ENCODE measurements at regions not wholly inside any gene's neighbourhood (a gene's known extent, or its start where the extent isn't known, plus 50 kb on each side); places are given as distances from the start of the nearest gene placed in this dataset.

DNA sequence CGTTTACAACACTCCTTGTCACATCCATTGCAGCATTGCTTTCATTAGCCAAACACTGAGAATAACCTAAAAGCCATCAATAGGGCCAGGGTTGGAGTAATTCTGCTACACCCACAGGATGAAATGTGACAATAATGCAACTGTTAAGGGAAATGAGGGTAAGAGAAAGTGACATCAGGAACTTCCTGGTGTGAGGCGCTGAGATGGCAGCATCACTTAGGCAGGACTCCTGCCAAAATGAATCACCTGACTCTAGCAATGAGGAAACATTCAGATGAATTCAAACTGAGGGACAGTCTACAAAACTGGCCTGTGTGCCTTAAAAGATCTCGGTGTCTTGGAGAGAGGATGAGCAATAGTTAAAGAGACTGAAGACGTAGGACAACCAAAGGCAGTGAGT is 115.6 kb upstream of the AGAP1 start:
- ChIA-PET POLR2A (no interaction called here), CTCF (interaction anchor here (0.7 kb wide), 1 partner anchor 126 kb away, joined by 3 read pairs; no protein-coding TSS in a partner anchor)
- no peak overlapping the region for H3K4me3 ChIP-seq (ENCODE audit: low read depth, low read length)
- H3K27ac ChIP-seq (ENCODE audit: extremely low read depth, low read depth, low read length), result no peak overlapping the region
- no peaks in the 10 kb centered on the region for H3K9me3 ChIP-seq (ENCODE audit: control insufficient read depth, insufficient read depth, low read depth, low read length)
- no peaks in the 10 kb centered on the region for H3K36me3 ChIP-seq (ENCODE audit: control insufficient read depth in 2 of 2, insufficient read depth in 1 of 2, low read length in 2 of 2)
- TF ChIP-seq REPIN1 (tag by site-specific recombination; IDR thresholded peaks at IDR 0.05; ENCODE audit: low read depth) (no peak), ZNF211 (tag by site-specific recombination; IDR thresholded peaks at IDR 0.05; ENCODE audit: low read depth) (no peak), HOXA7 (CRISPR knock-in tag; IDR thresholded peaks at IDR 0.05; ENCODE audit: borderline replicate concordance) (no peak), ZNF560 (tag by site-specific recombination; IDR thresholded peaks at IDR 0.05; ENCODE audit: borderline replicate concordance) (no peak), ZNF571 (tag by site-specific recombination; IDR thresholded peaks at IDR 0.05) (no peak), ZNF221 (tag by site-specific recombination; IDR thresholded peaks at IDR 0.05; ENCODE audit: borderline replicate concordance) (no peak), ZNF777 (tag by site-specific recombination; IDR thresholded peaks at IDR 0.05; ENCODE audit: borderline replicate concordance) (no peak), ZNF157 (tag by site-specific recombination; IDR thresholded peaks at IDR 0.05) (no peak), ZNF416 (tag by site-specific recombination; IDR thresholded peaks at IDR 0.05) (no peak)
- TF ChIP-seq, protein P1, sequence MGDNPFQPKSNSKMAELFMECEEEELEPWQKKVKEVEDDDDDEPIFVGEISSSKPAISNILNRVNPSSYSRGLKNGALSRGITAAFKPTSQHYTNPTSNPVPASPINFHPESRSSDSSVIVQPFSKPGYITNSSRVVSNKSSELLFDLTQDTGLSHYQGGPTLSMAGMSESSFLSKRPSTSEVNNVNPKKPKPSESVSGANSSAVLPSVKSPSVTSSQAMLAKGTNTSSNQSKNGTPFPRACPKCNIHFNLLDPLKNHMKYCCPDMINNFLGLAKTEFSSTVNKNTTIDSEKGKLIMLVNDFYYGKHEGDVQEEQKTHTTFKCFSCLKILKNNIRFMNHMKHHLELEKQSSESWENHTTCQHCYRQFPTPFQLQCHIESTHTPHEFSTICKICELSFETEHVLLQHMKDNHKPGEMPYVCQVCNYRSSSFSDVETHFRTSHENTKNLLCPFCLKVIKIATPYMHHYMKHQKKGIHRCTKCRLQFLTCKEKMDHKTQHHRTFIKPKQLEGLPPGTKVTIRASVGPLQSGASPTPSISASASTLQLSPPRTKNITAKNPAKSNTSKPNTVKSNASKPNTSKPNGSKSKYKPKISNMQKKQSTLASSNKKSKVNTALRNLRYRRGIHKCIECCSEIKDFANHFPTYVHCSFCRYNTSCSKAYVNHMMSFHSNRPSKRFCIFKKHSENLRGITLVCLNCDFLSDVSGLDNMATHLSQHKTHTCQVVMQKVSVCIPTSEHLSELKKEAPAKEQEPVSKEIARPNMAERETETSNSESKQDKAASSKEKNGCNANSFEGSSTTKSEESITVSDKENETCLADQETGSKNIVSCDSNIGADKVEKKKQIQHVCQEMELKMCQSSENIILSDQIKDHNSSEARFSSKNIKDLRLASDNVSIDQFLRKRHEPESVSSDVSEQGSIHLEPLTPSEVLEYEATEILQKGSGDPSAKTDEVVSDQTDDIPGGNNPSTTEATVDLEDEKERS (tag by site-specific recombination; IDR thresholded peaks at IDR 0.05), result no peak
- TF ChIP-seq, protein P2, sequence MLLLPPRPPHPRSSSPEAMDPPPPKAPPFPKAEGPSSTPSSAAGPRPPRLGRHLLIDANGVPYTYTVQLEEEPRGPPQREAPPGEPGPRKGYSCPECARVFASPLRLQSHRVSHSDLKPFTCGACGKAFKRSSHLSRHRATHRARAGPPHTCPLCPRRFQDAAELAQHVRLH (tag by site-specific recombination; IDR thresholded peaks at IDR 0.05), result no peak
- no peaks in the 10 kb centered on the region for H3K4me1 ChIP-seq (ENCODE audit: control insufficient read depth, insufficient read depth, low read length)

DNA sequence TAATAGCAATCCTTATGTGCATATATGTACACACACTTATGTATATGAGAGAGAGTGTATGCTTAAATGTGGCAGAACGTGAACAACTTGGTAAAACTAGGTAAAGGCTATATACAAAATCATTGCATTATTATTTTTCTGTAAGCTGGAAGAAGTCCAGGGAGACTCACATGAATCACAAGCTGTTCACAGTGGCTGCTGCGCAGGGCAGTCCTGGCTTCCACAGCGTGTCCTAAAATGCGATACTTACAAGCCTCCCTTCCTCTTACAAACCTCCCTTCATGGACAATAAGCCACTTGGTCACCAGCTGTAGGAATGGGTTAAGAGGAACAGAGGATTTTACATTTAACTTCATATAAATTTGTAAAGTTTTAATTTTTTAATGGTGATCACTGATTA is 114.9 kb upstream of the AGAP1 start:
- no peak overlapping the region for H3K4me3 ChIP-seq (ENCODE audit: low read depth, low read length)
- POLR2A ChIA-PET, result no interaction called here
- TF ChIP-seq ZBTB48 (tag by site-specific recombination; IDR thresholded peaks at IDR 0.05), result no peak
- TF ChIP-seq ZSCAN23 (tag by site-specific recombination; IDR thresholded peaks at IDR 0.05), result no peak
- TF ChIP-seq SP3 (tag by site-specific recombination; IDR thresholded peaks at IDR 0.05), result no peak
- TF ChIP-seq, protein P3, sequence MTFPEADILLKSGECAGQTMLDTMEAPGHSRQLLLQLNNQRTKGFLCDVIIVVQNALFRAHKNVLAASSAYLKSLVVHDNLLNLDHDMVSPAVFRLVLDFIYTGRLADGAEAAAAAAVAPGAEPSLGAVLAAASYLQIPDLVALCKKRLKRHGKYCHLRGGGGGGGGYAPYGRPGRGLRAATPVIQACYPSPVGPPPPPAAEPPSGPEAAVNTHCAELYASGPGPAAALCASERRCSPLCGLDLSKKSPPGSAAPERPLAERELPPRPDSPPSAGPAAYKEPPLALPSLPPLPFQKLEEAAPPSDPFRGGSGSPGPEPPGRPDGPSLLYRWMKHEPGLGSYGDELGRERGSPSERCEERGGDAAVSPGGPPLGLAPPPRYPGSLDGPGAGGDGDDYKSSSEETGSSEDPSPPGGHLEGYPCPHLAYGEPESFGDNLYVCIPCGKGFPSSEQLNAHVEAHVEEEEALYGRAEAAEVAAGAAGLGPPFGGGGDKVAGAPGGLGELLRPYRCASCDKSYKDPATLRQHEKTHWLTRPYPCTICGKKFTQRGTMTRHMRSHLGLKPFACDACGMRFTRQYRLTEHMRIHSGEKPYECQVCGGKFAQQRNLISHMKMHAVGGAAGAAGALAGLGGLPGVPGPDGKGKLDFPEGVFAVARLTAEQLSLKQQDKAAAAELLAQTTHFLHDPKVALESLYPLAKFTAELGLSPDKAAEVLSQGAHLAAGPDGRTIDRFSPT (tag by site-specific recombination; IDR thresholded peaks at IDR 0.05), result no peak
- TF ChIP-seq KLF9 (tag by site-specific recombination; IDR thresholded peaks at IDR 0.05; ENCODE audit: low read depth), result no peak
- TF ChIP-seq, protein P4, sequence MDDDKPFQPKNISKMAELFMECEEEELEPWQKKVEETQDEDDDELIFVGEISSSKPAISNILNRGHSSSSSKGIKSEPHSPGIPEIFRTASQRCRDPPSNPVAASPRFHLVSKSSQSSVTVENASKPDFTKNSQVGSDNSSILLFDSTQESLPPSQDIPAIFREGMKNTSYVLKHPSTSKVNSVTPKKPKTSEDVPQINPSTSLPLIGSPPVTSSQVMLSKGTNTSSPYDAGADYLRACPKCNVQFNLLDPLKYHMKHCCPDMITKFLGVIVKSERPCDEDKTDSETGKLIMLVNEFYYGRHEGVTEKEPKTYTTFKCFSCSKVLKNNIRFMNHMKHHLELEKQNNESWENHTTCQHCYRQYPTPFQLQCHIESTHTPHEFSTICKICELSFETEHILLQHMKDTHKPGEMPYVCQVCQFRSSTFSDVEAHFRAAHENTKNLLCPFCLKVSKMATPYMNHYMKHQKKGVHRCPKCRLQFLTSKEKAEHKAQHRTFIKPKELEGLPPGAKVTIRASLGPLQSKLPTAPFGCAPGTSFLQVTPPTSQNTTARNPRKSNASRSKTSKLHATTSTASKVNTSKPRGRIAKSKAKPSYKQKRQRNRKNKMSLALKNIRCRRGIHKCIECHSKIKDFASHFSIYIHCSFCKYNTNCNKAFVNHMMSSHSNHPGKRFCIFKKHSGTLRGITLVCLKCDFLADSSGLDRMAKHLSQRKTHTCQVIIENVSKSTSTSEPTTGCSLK (tag by site-specific recombination; IDR thresholded peaks at IDR 0.05), result no peak
- TF ChIP-seq ZEB2 (tag by site-specific recombination; IDR thresholded peaks at IDR 0.05), result no peak
- TF ChIP-seq ZNF777 (tag by site-specific recombination; IDR thresholded peaks at IDR 0.05; ENCODE audit: borderline replicate concordance), result no peak
- TF ChIP-seq, protein P5, sequence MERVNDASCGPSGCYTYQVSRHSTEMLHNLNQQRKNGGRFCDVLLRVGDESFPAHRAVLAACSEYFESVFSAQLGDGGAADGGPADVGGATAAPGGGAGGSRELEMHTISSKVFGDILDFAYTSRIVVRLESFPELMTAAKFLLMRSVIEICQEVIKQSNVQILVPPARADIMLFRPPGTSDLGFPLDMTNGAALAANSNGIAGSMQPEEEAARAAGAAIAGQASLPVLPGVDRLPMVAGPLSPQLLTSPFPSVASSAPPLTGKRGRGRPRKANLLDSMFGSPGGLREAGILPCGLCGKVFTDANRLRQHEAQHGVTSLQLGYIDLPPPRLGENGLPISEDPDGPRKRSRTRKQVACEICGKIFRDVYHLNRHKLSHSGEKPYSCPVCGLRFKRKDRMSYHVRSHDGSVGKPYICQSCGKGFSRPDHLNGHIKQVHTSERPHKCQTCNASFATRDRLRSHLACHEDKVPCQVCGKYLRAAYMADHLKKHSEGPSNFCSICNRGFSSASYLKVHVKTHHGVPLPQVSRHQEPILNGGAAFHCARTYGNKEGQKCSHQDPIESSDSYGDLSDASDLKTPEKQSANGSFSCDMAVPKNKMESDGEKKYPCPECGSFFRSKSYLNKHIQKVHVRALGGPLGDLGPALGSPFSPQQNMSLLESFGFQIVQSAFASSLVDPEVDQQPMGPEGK (tag by site-specific recombination; IDR thresholded peaks at IDR 0.05), result no peak
- no peak for TF ChIP-seq ZNF768 (tag by site-specific recombination; IDR thresholded peaks at IDR 0.05)
- H3K36me3 ChIP-seq (ENCODE audit: control insufficient read depth in 2 of 2, insufficient read depth in 1 of 2, low read length in 2 of 2), result no peaks in the 10 kb centered on the region
- no peaks in the 10 kb centered on the region for H3K4me1 ChIP-seq (ENCODE audit: control insufficient read depth, insufficient read depth, low read length)
- H3K27ac ChIP-seq (ENCODE audit: extremely low read depth, low read depth, low read length), result no peak overlapping the region
- CTCF ChIA-PET, result no interaction called here
- H3K9me3 ChIP-seq (ENCODE audit: control insufficient read depth, insufficient read depth, low read depth, low read length), result no peaks in the 10 kb centered on the region

All from HEK293 (cell line).